Upper lobe of left lung (tissue), 6 donors: ENCODE measurements at regions not wholly inside any gene's neighbourhood (a gene's known extent, or its start where the extent isn't known, plus 50 kb on each side); places are given as distances from the start of the nearest gene placed in this dataset.

Experiments used
- ATAC-seq, 2 donors: fragments of 200-7000 bp; cut with Tn5 transposase; one replicate each; pipeline ENCODE4 v1.9.1; 2022; ENCODE audit warnings: mild to moderate bottlenecking in 2 of 2, moderate library complexity in 2 of 2; ENCODE audit not compliant: low FRiP score in 2 of 2
- DNase-seq, 2 donors: peaks; one replicate each; pipeline ENCODE4 v3.0.0-alpha.2; 2019 to 2020
- H3K27ac ChIP-seq, 4 donors: fragments of 200-600 bp; sonication (generic); one replicate each; pipeline ENCODE4 v1.5.1; 2016 to 2019
- H3K27me3 ChIP-seq, 4 donors: fragments of 200-600 bp; sonication (generic); one replicate each; pipeline ENCODE4 v1.5.1; 2017 to 2019
- H3K36me3 ChIP-seq, 4 donors: fragments of 200-600 bp; sonication (generic); one replicate each; pipeline ENCODE4 v1.5.1; 2016 to 2019
- H3K4me1 ChIP-seq, 4 donors: fragments of 200-600 bp; sonication (generic); one replicate each; pipeline ENCODE4 v1.5.1; 2018 to 2019
- H3K4me3 ChIP-seq, 4 donors: fragments of 200-600 bp; sonication (generic); one replicate each; pipeline ENCODE4 v1.5.1; 2017 to 2019; ENCODE audit warnings: mild to moderate bottlenecking in 2 of 4, moderate library complexity in 1 of 4
- H3K9me3 ChIP-seq, 4 donors: fragments of 200-600 bp; sonication (generic); one replicate each; pipeline ENCODE4 v1.5.1; 2018 to 2019
- EP300 ChIP-seq, 4 donors: sonication (generic); formaldehyde crosslinking; IDR thresholded peaks; one replicate each; pipeline ENCODE4 v1.5.1; 2017; ENCODE audit warnings: antibody characterized with exemption in 4 of 4, control low read depth in 2 of 4
- POLR2A ChIP-seq, 4 donors: fragments of 450-650 bp; IDR thresholded peaks; one replicate each; pipeline ENCODE4 v1.5.1; 2016 to 2017; ENCODE audit warnings: antibody characterized with exemption in 4 of 4, mild to moderate bottlenecking in 2 of 4
- POLR2AphosphoS5 ChIP-seq, 2 donors: sonication (generic); formaldehyde crosslinking; IDR thresholded peaks; one replicate each; pipeline ENCODE4 v1.5.1; 2017; ENCODE audit warnings: antibody characterized with exemption in 2 of 2
- WGBS, 2 donors: methylation state at CpG; one replicate each; pipeline ENCODE4 v1.1.5; 2017 to 2018; 5-methylcytosine and 5-hydroxymethylcytosine counted together
- TF ChIP-seq, protein P1 (sequence below), 6 experiments: fragments of 450-650 bp in 4 of 6; fragments of 200-600 bp in 2 of 6; sonication (generic) in 2 of 6; IDR thresholded peaks; one replicate each; pipeline ENCODE4 v1.5.1; 2016 to 2019; ENCODE audit warnings: antibody characterized with exemption in 6 of 6
- donor health status: DM: no; HTN: no; CAD: no; lungs with moderate emphysema.
- donor health status: DM: no; HTN: yes; CAD: no; lungs with severe emphysema.

DNA sequence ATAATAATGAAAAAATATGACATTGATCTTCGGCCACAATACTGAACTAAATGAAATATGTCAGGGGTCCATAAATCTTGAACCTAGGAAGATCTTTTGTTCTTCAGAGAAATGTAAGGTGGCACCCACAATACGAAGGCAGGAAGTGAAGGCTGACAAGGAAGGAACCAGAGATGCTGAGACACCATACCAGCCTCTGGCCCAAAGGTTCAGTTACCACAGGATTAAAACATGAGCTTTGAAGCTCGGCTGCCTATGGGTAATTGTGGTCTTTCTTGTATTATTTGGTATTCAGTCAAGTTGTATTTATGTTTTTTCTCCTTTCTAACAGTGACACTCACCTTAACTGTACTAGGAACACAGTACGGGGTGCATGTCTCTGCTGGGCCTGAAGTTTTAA lies 448.8 kb upstream of the SETBP1 start:
- ATAC-seq, result no peak
- 85 to 89% methylated on average over 4 of the region's 4 CpGs for WGBS, 2 donors
- TF ChIP-seq EP300 (IDR thresholded peaks at IDR 0.05) (no peak), POLR2AphosphoS5 (IDR thresholded peaks at IDR 0.05) (no peak), POLR2A (IDR thresholded peaks at IDR 0.05) (no peak)
- TF ChIP-seq, protein P1, sequence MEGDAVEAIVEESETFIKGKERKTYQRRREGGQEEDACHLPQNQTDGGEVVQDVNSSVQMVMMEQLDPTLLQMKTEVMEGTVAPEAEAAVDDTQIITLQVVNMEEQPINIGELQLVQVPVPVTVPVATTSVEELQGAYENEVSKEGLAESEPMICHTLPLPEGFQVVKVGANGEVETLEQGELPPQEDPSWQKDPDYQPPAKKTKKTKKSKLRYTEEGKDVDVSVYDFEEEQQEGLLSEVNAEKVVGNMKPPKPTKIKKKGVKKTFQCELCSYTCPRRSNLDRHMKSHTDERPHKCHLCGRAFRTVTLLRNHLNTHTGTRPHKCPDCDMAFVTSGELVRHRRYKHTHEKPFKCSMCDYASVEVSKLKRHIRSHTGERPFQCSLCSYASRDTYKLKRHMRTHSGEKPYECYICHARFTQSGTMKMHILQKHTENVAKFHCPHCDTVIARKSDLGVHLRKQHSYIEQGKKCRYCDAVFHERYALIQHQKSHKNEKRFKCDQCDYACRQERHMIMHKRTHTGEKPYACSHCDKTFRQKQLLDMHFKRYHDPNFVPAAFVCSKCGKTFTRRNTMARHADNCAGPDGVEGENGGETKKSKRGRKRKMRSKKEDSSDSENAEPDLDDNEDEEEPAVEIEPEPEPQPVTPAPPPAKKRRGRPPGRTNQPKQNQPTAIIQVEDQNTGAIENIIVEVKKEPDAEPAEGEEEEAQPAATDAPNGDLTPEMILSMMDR (IDR thresholded peaks at IDR 0.05), result no peak
- no peaks in the 10 kb centered on the region for H3K27me3 ChIP-seq
- H3K27ac ChIP-seq, result no peak overlapping the region
- no peak overlapping the region for H3K4me3 ChIP-seq
- peaks cover 0 to 4% (median 0%) of the 10 kb centered on the region in 4 donors for H3K4me1 ChIP-seq
- H3K9me3 ChIP-seq, result no peaks in the 10 kb centered on the region
- DNase-seq, result no peak
- no peaks in the 10 kb centered on the region for H3K36me3 ChIP-seq

GRCh38 chr18:44232500-44232899 lies 448.2 kb upstream of the SETBP1 start:
- H3K4me1 ChIP-seq, result peaks cover 0 to 4% (median 0%) of the 10 kb centered on the region in 4 donors
- 70 to 94% methylated on average over 1 of the region's 1 CpG for WGBS, 2 donors
- TF ChIP-seq POLR2AphosphoS5 (IDR thresholded peaks at IDR 0.05) (no peak), POLR2A (IDR thresholded peaks at IDR 0.05) (no peak)
- TF ChIP-seq, protein P1 (IDR thresholded peaks at IDR 0.05), result no peak
- H3K36me3 ChIP-seq, result no peaks in the 10 kb centered on the region
- ATAC-seq, result no peak
- H3K4me3 ChIP-seq, result no peak overlapping the region
- no peak overlapping the region for H3K27ac ChIP-seq
- H3K27me3 ChIP-seq, result no peaks in the 10 kb centered on the region
- DNase-seq, result no peak
- H3K9me3 ChIP-seq, result no peaks in the 10 kb centered on the region

DNA sequence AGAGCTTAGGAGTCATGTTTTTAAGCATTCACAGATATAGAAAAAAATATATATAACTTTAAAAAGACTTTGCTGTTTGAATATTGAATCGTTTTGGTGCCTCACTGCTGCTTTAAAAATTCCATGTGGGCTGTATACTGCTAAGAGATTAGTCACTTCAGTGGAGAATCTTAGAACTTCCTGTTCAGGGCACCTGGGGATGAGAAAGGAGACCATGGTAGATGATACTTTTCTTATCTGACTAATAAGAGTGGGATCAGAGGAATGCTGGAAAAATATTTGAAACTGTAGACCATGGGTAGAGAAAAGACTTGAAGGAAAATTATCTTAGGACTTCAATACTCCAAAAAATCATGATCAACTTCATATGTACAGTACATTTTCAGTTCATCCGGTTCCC lies 442.2 kb upstream of the SETBP1 start:
- Histone ChIP-seq H3K36me3 (no peaks in the 10 kb centered on the region), H3K4me3 (no peak overlapping the region), H3K27me3 (no peaks in the 10 kb centered on the region), H3K4me1 (no peaks in the 10 kb centered on the region), H3K27ac (no peak overlapping the region), H3K9me3 (no peaks in the 10 kb centered on the region)
- no peak for TF ChIP-seq POLR2A (IDR thresholded peaks at IDR 0.05)
- TF ChIP-seq EP300 (IDR thresholded peaks at IDR 0.05), result no peak
- TF ChIP-seq, protein P1 (IDR thresholded peaks at IDR 0.05), result no peak
- no peak for TF ChIP-seq POLR2AphosphoS5 (IDR thresholded peaks at IDR 0.05)
- ATAC-seq, result no peak
- DNase-seq, result no peak
- WGBS, 2 donors, result 63 to 76% methylated on average over 2 of the region's 2 CpGs

GRCh38 chr18:44238911-44239310 lies 441.8 kb upstream of the SETBP1 start:
- Histone ChIP-seq H3K4me3 (no peak overlapping the region), H3K9me3 (no peaks in the 10 kb centered on the region), H3K27ac (no peak overlapping the region), H3K36me3 (no peaks in the 10 kb centered on the region), H3K27me3 (no peaks in the 10 kb centered on the region), H3K4me1 (no peaks in the 10 kb centered on the region)
- ATAC-seq (no peak), DNase-seq (no peak)
- 92 to 93% methylated on average over 1 of the region's 1 CpG for WGBS, 2 donors
- TF ChIP-seq EP300 (IDR thresholded peaks at IDR 0.05) (no peak), POLR2A (IDR thresholded peaks at IDR 0.05) (no peak), POLR2AphosphoS5 (IDR thresholded peaks at IDR 0.05) (no peak)
- TF ChIP-seq, protein P1 (IDR thresholded peaks at IDR 0.05), result no peak

DNA sequence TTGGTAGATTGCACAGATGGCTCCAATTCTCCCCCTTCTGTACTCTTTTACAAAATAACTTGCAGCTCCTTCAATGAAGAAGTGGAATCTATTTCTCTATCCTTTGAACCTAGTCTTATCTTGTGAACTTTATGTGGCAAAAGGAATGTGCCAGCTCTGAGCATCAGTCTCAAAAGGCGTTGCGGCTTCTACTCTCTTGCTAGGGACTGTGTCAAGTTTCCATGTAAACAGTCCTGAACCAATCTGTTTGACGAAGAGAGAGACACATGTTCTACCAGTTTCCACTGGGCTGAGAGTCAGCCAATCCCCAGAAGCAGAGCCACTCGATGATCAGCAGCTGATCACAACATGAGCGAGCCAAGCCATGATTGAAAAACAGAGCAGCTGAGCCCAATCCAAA lies 439.7 kb upstream of the SETBP1 start:
- Histone ChIP-seq H3K36me3 (no peaks in the 10 kb centered on the region), H3K27me3 (no peaks in the 10 kb centered on the region), H3K4me1 (no peaks in the 10 kb centered on the region), H3K4me3 (no peak overlapping the region), H3K27ac (no peak overlapping the region), H3K9me3 (no peaks in the 10 kb centered on the region)
- TF ChIP-seq POLR2A (IDR thresholded peaks at IDR 0.05), result no peak
- no peak for TF ChIP-seq POLR2AphosphoS5 (IDR thresholded peaks at IDR 0.05)
- no peak for TF ChIP-seq EP300 (IDR thresholded peaks at IDR 0.05)
- TF ChIP-seq, protein P1 (IDR thresholded peaks at IDR 0.05), result no peak
- 73% methylated on average over 5 of the region's 5 CpGs for whole genome bisulfite sequencing, 2 donors
- ATAC-seq, result no peak
- DNase-seq, result no peak
